ENCODE measurements at regions not wholly inside any gene's neighbourhood (a gene's known extent, or its start where the extent isn't known, plus 50 kb on each side); places are given as distances from the start of the nearest gene placed in this dataset.

DNA sequence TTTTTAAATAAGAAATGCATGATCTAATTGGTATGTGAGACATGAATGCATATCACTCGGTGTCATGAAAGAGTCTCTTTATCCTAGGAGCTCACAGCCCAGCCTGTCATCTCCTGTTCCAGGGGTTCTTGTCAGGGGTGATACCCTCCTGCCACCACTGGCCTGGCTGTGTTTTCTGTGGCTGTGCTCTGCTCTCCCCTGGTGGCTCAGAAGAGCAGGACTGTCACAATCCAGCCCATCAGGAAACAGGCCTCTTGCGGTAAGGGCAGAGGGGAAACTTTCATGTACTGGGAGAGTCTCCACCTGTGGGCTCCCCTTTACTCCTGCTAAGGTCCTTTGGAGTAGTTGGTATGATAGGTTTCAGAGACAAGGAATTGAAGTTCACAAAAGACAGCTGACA is 240.2 kb upstream of the GLRA1 start:
- TF ChIP-seq POLR2A (IDR thresholded peaks at IDR 0.05) (no peak), CTCF (IDR thresholded peaks at IDR 0.05) (no peak), EP300 (IDR thresholded peaks at IDR 0.05) (no peak)

Data from tibial nerve (tissue), 4 donors.